SK-N-SH (cell line): ENCODE measurements at regions not wholly inside any gene's neighbourhood (a gene's known extent, or its start where the extent isn't known, plus 50 kb on each side); places are given as distances from the start of the nearest gene placed in this dataset.

Source experiments
- CTCF ChIA-PET: fragments of 300-600, 350-600 bp; formaldehyde crosslinking; extraction: SDS; loops from one replicate; lab custom pipeline; 2021; lab: Yijun Ruan, JAX
- POLR2A ChIA-PET: fragments of 350-600 bp; sonication (Branson Sonifier 250); formaldehyde crosslinking; extraction: SDS; loops from one replicate; lab custom pipeline; 2020; ENCODE audit warnings: antibody characterized with exemption, inconsistent platforms; lab: Yijun Ruan, JAX
- DNase-seq: peaks from one replicate; pipeline ENCODE4 v3.0.0; 2012
- H2AFZ ChIP-seq: fragments of 200-600 bp; sonication (generic); 2 replicates; pipeline ENCODE4 v1.8.1; 2016; ENCODE audit warnings: antibody characterized with exemption, mild to moderate bottlenecking, low read depth
- H3F3A ChIP-seq: fragments of 200-600 bp; sonication (generic); replicated peaks from 2 replicates; pipeline ENCODE3; 2016; ENCODE audit warnings: antibody characterized with exemption, mild to moderate bottlenecking; ENCODE audit not compliant: insufficient read depth
- H3K27ac ChIP-seq, 2 experiments: fragments of 200-500 bp in 1 of 2; fragments of 200-600 bp in 1 of 2; sonication (Bioruptor generic) in 1 of 2; sonication (generic), shearing (Covaris generic) in 1 of 2; 2 replicates each; pipeline versions ENCODE4 v1.5.1 to v1.6.1; 2014 to 2016; ENCODE audit warnings: low read depth in 2 of 2, inconsistent platforms in 1 of 2, low read length in 1 of 2, mild to moderate bottlenecking in 1 of 2, mixed read lengths in 1 of 2
- H3K27me3 ChIP-seq: fragments of 200-600 bp; sonication (generic), shearing (Covaris generic); 2 replicates; pipeline ENCODE4 v1.6.1; 2016; ENCODE audit warnings: mixed run types; ENCODE audit not compliant: insufficient read depth
- H3K36me3 ChIP-seq, 2 experiments: fragments of 200-500 bp in 1 of 2; fragments of 200-600 bp in 1 of 2; sonication (Bioruptor generic) in 1 of 2; sonication (generic) in 1 of 2; replicated peaks in 1 of 2; 2 replicates each; pipeline versions ENCODE3 to v1.5.1; 2014 to 2016; ENCODE audit warnings: low read length in 1 of 2, mild to moderate bottlenecking in 1 of 2; ENCODE audit not compliant: insufficient read depth in 2 of 2, control insufficient read depth in 1 of 2
- H3K4me1 ChIP-seq, 2 experiments: fragments of 200-500 bp in 1 of 2; fragments of 200-600 bp in 1 of 2; sonication (Bioruptor generic) in 1 of 2; sonication (generic), shearing (Covaris generic) in 1 of 2; 2 replicates each; pipeline versions ENCODE4 v1.5.1 to v1.6.1; 2014 to 2016; ENCODE audit warnings: low read depth in 1 of 2, low read length in 1 of 2, mixed run types in 1 of 2; ENCODE audit not compliant: insufficient read depth in 2 of 2, control insufficient read depth in 1 of 2
- H3K4me2 ChIP-seq: fragments of 200-600 bp; sonication (generic), shearing (Covaris generic); 2 replicates; pipeline ENCODE4 v1.6.1; 2017; ENCODE audit warnings: mixed run types
- H3K4me3 ChIP-seq, 2 experiments: fragments of 200-500 bp in 1 of 2; fragments of 200-600 bp in 1 of 2; sonication (Bioruptor generic) in 1 of 2; sonication (generic), shearing (Covaris generic) in 1 of 2; 2 replicates each; pipeline versions ENCODE4 v1.5.1 to v1.8.1; 2014 to 2016; ENCODE audit warnings: low read depth in 2 of 2, inconsistent platforms in 1 of 2, low read length in 1 of 2, mild to moderate bottlenecking in 1 of 2, mixed read lengths in 1 of 2, moderate library complexity in 1 of 2
- H3K79me2 ChIP-seq: fragments of 200-600 bp; sonication (generic); 2 replicates; pipeline ENCODE4 v1.8.1; 2017; ENCODE audit warnings: mild to moderate bottlenecking; ENCODE audit not compliant: insufficient read depth
- H3K9ac ChIP-seq: fragments of 200-600 bp; sonication (generic); 2 replicates; pipeline ENCODE4 v1.6.1; 2017; ENCODE audit warnings: mixed run types
- H3K9me2 ChIP-seq: fragments of 200-600 bp; sonication (generic); 2 replicates; pipeline ENCODE4 v1.6.1; 2017; ENCODE audit warnings: mixed run types
- H3K9me3 ChIP-seq: fragments of 200-600 bp; sonication (generic); 2 replicates; pipeline ENCODE4 v1.6.1; 2017; ENCODE audit warnings: mixed run types, mild to moderate bottlenecking, moderate library complexity
- H4K20me1 ChIP-seq: fragments of 200-600 bp; sonication (generic); 2 replicates; pipeline ENCODE4 v1.6.1; 2017; ENCODE audit warnings: mild to moderate bottlenecking, mixed run types; ENCODE audit not compliant: insufficient read depth
- CHD2 ChIP-seq: fragments of 150-350 bp; IDR thresholded peaks from 2 replicates; pipeline ENCODE4 v1.6.1; 2018; ENCODE audit warnings: low read length; ENCODE audit not compliant: partially characterized antibody
- ELF1 ChIP-seq: IDR thresholded peaks from 2 replicates; pipeline ENCODE4 v1.4.0; 2012
- EZH2phosphoT487 ChIP-seq: fragments of 200-600 bp; sonication (generic); IDR thresholded peaks from 2 replicates; pipeline ENCODE4 v1.6.1; 2017; ENCODE audit warnings: low read depth, mixed run types, mild to moderate bottlenecking, antibody characterized with exemption, moderate library complexity, borderline replicate concordance
- FOSL2 ChIP-seq: IDR thresholded peaks from 2 replicates; pipeline ENCODE4 v1.4.0; 2012; ENCODE audit warnings: low read depth, mild to moderate bottlenecking, moderate library complexity, borderline replicate concordance
- MAX ChIP-seq: IDR thresholded peaks from 2 replicates; pipeline ENCODE4 v1.4.0; 2012; ENCODE audit warnings: low read depth
- NFIC ChIP-seq: IDR thresholded peaks from 2 replicates; pipeline ENCODE4 v1.4.0; 2012; ENCODE audit warnings: borderline replicate concordance
- NRF1 ChIP-seq: IDR thresholded peaks from 2 replicates; pipeline ENCODE4 v1.6.1; 2012; ENCODE audit warnings: low read depth, mild to moderate bottlenecking, low read length
- POLR2AphosphoS5 ChIP-seq: IDR thresholded peaks from 2 replicates; pipeline ENCODE4 v1.6.1; 2012; ENCODE audit warnings: low read depth, low read length
- RAD21 ChIP-seq: IDR thresholded peaks from 2 replicates; pipeline ENCODE4 v1.6.1; 2012; ENCODE audit warnings: mild to moderate bottlenecking, low read length
- RCOR1 ChIP-seq: fragments of 150-350 bp; IDR thresholded peaks from 2 replicates; pipeline ENCODE4 v1.6.1; 2017; ENCODE audit warnings: antibody characterized with exemption, low read length
- SIN3A ChIP-seq: IDR thresholded peaks from 2 replicates; pipeline ENCODE4 v1.6.1; 2012; ENCODE audit warnings: low read depth, mild to moderate bottlenecking, low read length, moderate library complexity, borderline replicate concordance
- TCF12 ChIP-seq: IDR thresholded peaks from 2 replicates; pipeline ENCODE4 v1.4.0; 2012
- USF1 ChIP-seq: IDR thresholded peaks from 2 replicates; pipeline ENCODE4 v1.4.0; 2012; ENCODE audit warnings: low read depth, borderline replicate concordance
- ZBTB33 ChIP-seq: IDR thresholded peaks from 2 replicates; pipeline ENCODE4 v1.4.0; 2012; ENCODE audit warnings: low read depth, borderline replicate concordance
- WGBS: methylation state at CpG from one replicate; pipeline ENCODE4 v1.1.6; 2017; ENCODE audit warnings: low lambda C conversion rate; 5-methylcytosine and 5-hydroxymethylcytosine counted together

- 51% methylated on average over 7 of the region's 7 CpGs for WGBS
- Histone ChIP-seq H3K4me1 (peaks cover 0 to 3% of the 10 kb centered on the region in 2 experiments; a peak in 2 of 4 replicates), H3K4me2 (no peak overlapping the region), H3K4me3 (no peak overlapping the region), H3K9me3 (no peaks in the 10 kb centered on the region), H3K9ac (no peak overlapping the region), H2AFZ (no peak overlapping the region), H3F3A (no peaks in the 10 kb centered on the region), H3K36me3 (no peaks in the 10 kb centered on the region), H3K27ac (no peak overlapping the region), H3K79me2 (no peaks in the 10 kb centered on the region), H4K20me1 (no peaks in the 10 kb centered on the region), H3K27me3 (no peaks in the 10 kb centered on the region), H3K9me2 (no peaks in the 10 kb centered on the region)
- CTCF ChIA-PET = no interaction called here
- DNase-seq = no peak
- TF ChIP-seq ZBTB33 = no peak
- no peak for TF ChIP-seq RAD21
- TF ChIP-seq ELF1 = no peak
- TF ChIP-seq MAX = no peak
- no peak for TF ChIP-seq EZH2phosphoT487
- no peak for TF ChIP-seq USF1
- no peak for TF ChIP-seq SIN3A
- no peak for TF ChIP-seq FOSL2
- TF ChIP-seq NRF1 = no peak
- TF ChIP-seq TCF12 = no peak
- no peak for TF ChIP-seq RCOR1
- POLR2A ChIA-PET = no interaction called here
Observed at GRCh38 chr4:111434586-111434985, 710.7 kb upstream of the FAM241A start.

GRCh38 chr4:111435986-111436744, 709.1 kb upstream of the FAM241A start:
- no peak overlapping the region for H3K4me2 ChIP-seq
- no peak overlapping the region for H2AFZ ChIP-seq
- no peaks in the 10 kb centered on the region for H3F3A ChIP-seq
- CTCF ChIA-PET = no interaction called here
- no peaks in the 10 kb centered on the region for H3K9me2 ChIP-seq
- DNase-seq = no peak
- no peak overlapping the region for H3K9ac ChIP-seq
- POLR2A ChIA-PET = no interaction called here
- H3K27me3 ChIP-seq = no peaks in the 10 kb centered on the region
- no peak overlapping the region for H3K27ac ChIP-seq
- no peaks in the 10 kb centered on the region for H4K20me1 ChIP-seq
- no peaks in the 10 kb centered on the region for H3K9me3 ChIP-seq
- H3K4me3 ChIP-seq = no peak overlapping the region
- no peaks in the 10 kb centered on the region for H3K36me3 ChIP-seq
- TF ChIP-seq POLR2AphosphoS5 (no peak), CHD2 (no peak), NFIC (no peak)
- WGBS = 33% methylated on average over 2 of the region's 2 CpGs
- H3K4me1 ChIP-seq = peaks cover 0 to 3% of the 10 kb centered on the region in 2 experiments; a peak in 2 of 4 replicates
- H3K79me2 ChIP-seq = no peaks in the 10 kb centered on the region
